ENCODE measurements at regions not wholly inside any gene's neighbourhood (a gene's known extent, or its start where the extent isn't known, plus 50 kb on each side); places are given as distances from the start of the nearest gene placed in this dataset.

- TF ChIP-seq PATZ1 (CRISPR knock-in tag; IDR thresholded peaks at IDR 0.05; ENCODE audit: borderline replicate concordance) (no peak), ZFP3 (CRISPR knock-in tag; IDR thresholded peaks at IDR 0.05) (no peak), ARNTL (CRISPR knock-in tag; IDR thresholded peaks at IDR 0.05; ENCODE audit: borderline replicate concordance, low read depth) (no peak), TCF4 (CRISPR knock-in tag; IDR thresholded peaks at IDR 0.05; ENCODE audit: borderline replicate concordance) (no peak), CSDC2 (CRISPR knock-in tag; IDR thresholded peaks at IDR 0.05) (no peak), ZNF8 (CRISPR knock-in tag; IDR thresholded peaks at IDR 0.05) (no peak), ZFP30 (CRISPR knock-in tag; IDR thresholded peaks at IDR 0.05) (no peak), BACH2 (CRISPR knock-in tag; IDR thresholded peaks at IDR 0.05; ENCODE audit: borderline replicate concordance) (no peak), ZNF70 (CRISPR knock-in tag; IDR thresholded peaks at IDR 0.05) (no peak), PPARA (CRISPR knock-in tag; IDR thresholded peaks at IDR 0.05; ENCODE audit: borderline replicate concordance) (no peak), CREB5 (CRISPR knock-in tag; IDR thresholded peaks at IDR 0.05; ENCODE audit: low read depth) (no peak)
Observed at GRCh38 chr7:83879063-83879462, 230.1 kb upstream of the SEMA3E start.
